ENCODE measurements at regions not wholly inside any gene's neighbourhood (a gene's known extent, or its start where the extent isn't known, plus 50 kb on each side); places are given as distances from the start of the nearest gene placed in this dataset.

DNA sequence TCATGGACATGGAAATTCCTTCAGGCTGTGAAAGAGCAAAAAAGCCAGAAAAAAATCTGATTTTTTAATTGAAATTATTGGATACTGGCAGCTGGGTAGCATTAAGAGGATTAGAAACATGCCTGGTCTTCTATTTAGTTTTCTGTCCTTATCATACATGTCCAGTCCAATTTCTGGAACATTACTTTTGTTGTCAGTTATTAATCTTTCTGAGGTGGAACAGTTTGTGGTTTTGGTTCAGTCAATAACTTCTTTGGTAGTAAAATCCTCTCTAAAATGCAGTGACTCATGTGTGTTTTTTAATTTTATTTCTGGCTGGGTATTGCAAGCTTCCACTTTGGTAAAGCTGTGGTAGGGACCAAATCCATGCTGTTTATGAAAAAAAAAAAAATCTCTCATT lies 687.0 kb upstream of the ADGRL2 start:
- no peak for TF ChIP-seq SUZ12 (IDR thresholded peaks at IDR 0.05; ENCODE audit: extremely low read depth, insufficient read depth, insufficient read length)
- no peak for TF ChIP-seq YY1 (IDR thresholded peaks at IDR 0.05; ENCODE audit: insufficient read depth, insufficient read length)
